ENCODE measurements at regions not wholly inside any gene's neighbourhood (a gene's known extent, or its start where the extent isn't known, plus 50 kb on each side); places are given as distances from the start of the nearest gene placed in this dataset.
A peak's percentile ranks its signal among the peaks of the same experiment; 100 is the strongest.

GRCh38 chrX:97682991-97683840 is 799.5 kb downstream of the RPA4 start:
- Histone ChIP-seq H3K27me3 (no peaks in the 10 kb centered on the region), H3K4me3 (no peak overlapping the region), H3K4me1 (no peaks in the 10 kb centered on the region), H3K36me3 (no peaks in the 10 kb centered on the region), H3K9me3 (no peaks in the 10 kb centered on the region), H3K27ac (no peak overlapping the region)
- DNase-seq, result no peak
- TF ChIP-seq POLR2A (IDR thresholded peaks at IDR 0.05), result no peak
- TF ChIP-seq CTCF (IDR thresholded peaks at IDR 0.05), result no peak

GRCh38 chrX:97685753-97686152 is 802.0 kb downstream of the RPA4 start:
- DNase-seq, result peak in 1 of 3 donors; percentile 51
- TF ChIP-seq POLR2A (IDR thresholded peaks at IDR 0.05) (no peak), CTCF (IDR thresholded peaks at IDR 0.05) (peak in 4 of 6 experiments; percentile 31 to 56 (median 50))
- H3K27me3 ChIP-seq, result no peaks in the 10 kb centered on the region
- no peak overlapping the region for H3K27ac ChIP-seq
- H3K9me3 ChIP-seq, result no peaks in the 10 kb centered on the region
- H3K36me3 ChIP-seq, result no peaks in the 10 kb centered on the region
- no peaks in the 10 kb centered on the region for H3K4me1 ChIP-seq
- H3K4me3 ChIP-seq, result no peak overlapping the region

GRCh38 chrX:97691901-97692455 is 808.3 kb downstream of the RPA4 start:
- TF ChIP-seq CTCF (IDR thresholded peaks at IDR 0.05) (no peak), POLR2A (IDR thresholded peaks at IDR 0.05) (no peak)
- H3K27ac ChIP-seq, result no peak overlapping the region
- DNase-seq, result no peak
- H3K9me3 ChIP-seq, result no peaks in the 10 kb centered on the region
- no peaks in the 10 kb centered on the region for H3K27me3 ChIP-seq
- no peaks in the 10 kb centered on the region for H3K4me1 ChIP-seq
- no peak overlapping the region for H3K4me3 ChIP-seq
- no peaks in the 10 kb centered on the region for H3K36me3 ChIP-seq

- no peak overlapping the region for H3K4me3 ChIP-seq
- no peak overlapping the region for H3K27ac ChIP-seq
- H3K9me3 ChIP-seq, result no peaks in the 10 kb centered on the region
- DNase-seq, result no peak
- TF ChIP-seq POLR2A (IDR thresholded peaks at IDR 0.05) (no peak), CTCF (IDR thresholded peaks at IDR 0.05) (no peak)
- H3K27me3 ChIP-seq, result no peaks in the 10 kb centered on the region
- no peaks in the 10 kb centered on the region for H3K4me1 ChIP-seq
- no peaks in the 10 kb centered on the region for H3K36me3 ChIP-seq
Observed at GRCh38 chrX:97692575-97692974, 808.9 kb downstream of the RPA4 start.

- no peak for TF ChIP-seq POLR2A (IDR thresholded peaks at IDR 0.05)
- no peak for TF ChIP-seq CTCF (IDR thresholded peaks at IDR 0.05)
- H3K4me1 ChIP-seq, result no peaks in the 10 kb centered on the region
- no peaks in the 10 kb centered on the region for H3K27me3 ChIP-seq
- no peaks in the 10 kb centered on the region for H3K36me3 ChIP-seq
- no peaks in the 10 kb centered on the region for H3K9me3 ChIP-seq
- H3K27ac ChIP-seq, result no peak overlapping the region
- H3K4me3 ChIP-seq, result no peak overlapping the region
- no peak for DNase-seq
Observed at GRCh38 chrX:97700547-97700946, 816.8 kb downstream of the RPA4 start.
